Peyer's patch (tissue), 4 donors: ENCODE measurements at regions not wholly inside any gene's neighbourhood (a gene's known extent, or its start where the extent isn't known, plus 50 kb on each side); places are given as distances from the start of the nearest gene placed in this dataset.

Source experiments
- POLR2A ChIP-seq, 2 donors: fragments of 450-650 bp; IDR thresholded peaks; one replicate each; pipeline ENCODE4 v1.5.1; 2017; ENCODE audit warnings: antibody characterized with exemption in 2 of 2, mild to moderate bottlenecking in 2 of 2, moderate library complexity in 2 of 2
- TF ChIP-seq, protein P1 (sequence below), 6 experiments: fragments of 450-650 bp in 4 of 6; fragments of 200-600 bp in 2 of 6; sonication (generic) in 1 of 6; IDR thresholded peaks; one replicate each; pipeline ENCODE4 v1.5.1; 2017 to 2019; ENCODE audit warnings: antibody characterized with exemption in 6 of 6, mild to moderate bottlenecking in 3 of 6, moderate library complexity in 1 of 6

- TF ChIP-seq, protein P1, sequence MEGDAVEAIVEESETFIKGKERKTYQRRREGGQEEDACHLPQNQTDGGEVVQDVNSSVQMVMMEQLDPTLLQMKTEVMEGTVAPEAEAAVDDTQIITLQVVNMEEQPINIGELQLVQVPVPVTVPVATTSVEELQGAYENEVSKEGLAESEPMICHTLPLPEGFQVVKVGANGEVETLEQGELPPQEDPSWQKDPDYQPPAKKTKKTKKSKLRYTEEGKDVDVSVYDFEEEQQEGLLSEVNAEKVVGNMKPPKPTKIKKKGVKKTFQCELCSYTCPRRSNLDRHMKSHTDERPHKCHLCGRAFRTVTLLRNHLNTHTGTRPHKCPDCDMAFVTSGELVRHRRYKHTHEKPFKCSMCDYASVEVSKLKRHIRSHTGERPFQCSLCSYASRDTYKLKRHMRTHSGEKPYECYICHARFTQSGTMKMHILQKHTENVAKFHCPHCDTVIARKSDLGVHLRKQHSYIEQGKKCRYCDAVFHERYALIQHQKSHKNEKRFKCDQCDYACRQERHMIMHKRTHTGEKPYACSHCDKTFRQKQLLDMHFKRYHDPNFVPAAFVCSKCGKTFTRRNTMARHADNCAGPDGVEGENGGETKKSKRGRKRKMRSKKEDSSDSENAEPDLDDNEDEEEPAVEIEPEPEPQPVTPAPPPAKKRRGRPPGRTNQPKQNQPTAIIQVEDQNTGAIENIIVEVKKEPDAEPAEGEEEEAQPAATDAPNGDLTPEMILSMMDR (IDR thresholded peaks at IDR 0.05): no peak
- TF ChIP-seq POLR2A (IDR thresholded peaks at IDR 0.05): no peak
Measured at GRCh38 chr1:213693864-213694263, 293.9 kb upstream of the PROX1 start.
